ENCODE measurements at regions not wholly inside any gene's neighbourhood (a gene's known extent, or its start where the extent isn't known, plus 50 kb on each side); places are given as distances from the start of the nearest gene placed in this dataset.
A peak's percentile ranks its signal among the peaks of the same experiment; 100 is the strongest.

- TF ChIP-seq CTCF (IDR thresholded peaks at IDR 0.05; ENCODE audit: insufficient read depth, low read length): no peak
- DNase-seq (ENCODE audit: low read depth): no peak
- no peak overlapping the region for H3K4me3 ChIP-seq (ENCODE audit: low read depth, low read length)
These were observed 121.3 kb upstream of the IL12A start for GRCh38 chr3:159867372-159867771.

GRCh38 chr3:159870723-159871122 lies 117.9 kb upstream of the IL12A start:
- no peak for DNase-seq (ENCODE audit: low read depth)
- no peak overlapping the region for H3K4me3 ChIP-seq (ENCODE audit: low read depth, low read length)
- no peak for TF ChIP-seq CTCF (IDR thresholded peaks at IDR 0.05; ENCODE audit: insufficient read depth, low read length)

GRCh38 chr3:159872374-159873109 lies 116.1 kb upstream of the IL12A start:
- TF ChIP-seq CTCF (IDR thresholded peaks at IDR 0.05; ENCODE audit: insufficient read depth, low read length): peak; percentile 40
- peak; percentile 68 for DNase-seq (ENCODE audit: low read depth)

GRCh38 chr3:159875116-159875515 lies 113.5 kb upstream of the IL12A start:
- no peak for DNase-seq (ENCODE audit: low read depth)
- TF ChIP-seq CTCF (IDR thresholded peaks at IDR 0.05; ENCODE audit: insufficient read depth, low read length): no peak

More at GRCh38 chr3:159872374-159873109, 116.1 kb upstream of the IL12A start:
- H3K4me3 ChIP-seq (ENCODE audit: low read depth, low read length): no peak overlapping the region

GRCh38 chr3:159877924-159878323 lies 110.7 kb upstream of the IL12A start:
- no peak overlapping the region for H3K4me3 ChIP-seq (ENCODE audit: low read depth, low read length)
- DNase-seq (ENCODE audit: low read depth): no peak
- TF ChIP-seq CTCF (IDR thresholded peaks at IDR 0.05; ENCODE audit: insufficient read depth, low read length): no peak

More at GRCh38 chr3:159875116-159875515, 113.5 kb upstream of the IL12A start:
- H3K4me3 ChIP-seq (ENCODE audit: low read depth, low read length): no peak overlapping the region

- no peak overlapping the region for H3K4me3 ChIP-seq (ENCODE audit: low read depth, low read length)
- no peak for DNase-seq (ENCODE audit: low read depth)
- no peak for TF ChIP-seq CTCF (IDR thresholded peaks at IDR 0.05; ENCODE audit: insufficient read depth, low read length)
These were observed 109.5 kb upstream of the IL12A start for GRCh38 chr3:159879146-159879545.

- no peak overlapping the region for H3K4me3 ChIP-seq (ENCODE audit: low read depth, low read length)
- DNase-seq (ENCODE audit: low read depth): no peak
- no peak for TF ChIP-seq CTCF (IDR thresholded peaks at IDR 0.05; ENCODE audit: insufficient read depth, low read length)
These were observed 109.0 kb upstream of the IL12A start for GRCh38 chr3:159879598-159879997.
